Hepatocyte (in vitro differentiated cells): ENCODE measurements at regions not wholly inside any gene's neighbourhood (a gene's known extent, or its start where the extent isn't known, plus 50 kb on each side); places are given as distances from the start of the nearest gene placed in this dataset.

Experiments
- CTCF ChIP-seq: fragments of 200-600 bp; sonication (generic); IDR thresholded peaks from 2 replicates; pipeline ENCODE4 v1.5.1; 2016; ENCODE audit warnings: antibody characterized with exemption, mild to moderate bottlenecking; ENCODE audit not compliant: poor library complexity
- EZH2 ChIP-seq: fragments of 200-600 bp; sonication (generic); IDR thresholded peaks from 2 replicates; pipeline ENCODE4 v1.6.1; 2016; ENCODE audit warnings: antibody characterized with exemption, mild to moderate bottlenecking, borderline replicate concordance
- EZH2phosphoT487 ChIP-seq: fragments of 200-600 bp; sonication (generic); IDR thresholded peaks from one replicate; pipeline ENCODE4 v1.6.1; 2018; ENCODE audit warnings: antibody characterized with exemption, mild to moderate bottlenecking, low read depth, moderate library complexity; ENCODE audit not compliant: unreplicated experiment, severe bottlenecking

GRCh38 chr1:38507563-38507962, 352.0 kb downstream of the RRAGC start:
- TF ChIP-seq EZH2phosphoT487: no peak
- TF ChIP-seq CTCF: no peak
- no peak for TF ChIP-seq EZH2
